Natural killer cell (primary cell): ENCODE measurements at regions not wholly inside any gene's neighbourhood (a gene's known extent, or its start where the extent isn't known, plus 50 kb on each side); places are given as distances from the start of the nearest gene placed in this dataset.

ENCODE experiments used
- ATAC-seq, 3 donors: fragments of 150-1000 bp in 2 of 3; fragments of 200-7000 bp in 1 of 3; cut with Tn5 transposase; 1 replicate in 1 of 3; 2 replicates in 2 of 3; pipeline ENCODE4 v1.10.0; 2021; ENCODE audit warnings: mild to moderate bottlenecking in 2 of 3, moderate library complexity in 2 of 3
- DNase-seq, 2 donors: peaks; one replicate each; pipeline versions ENCODE4 v3.0.0 to v3.0.0-alpha.2; 2013 to 2021; ENCODE audit warnings: mixed read lengths in 1 of 2
- H3K27ac ChIP-seq: one replicate; pipeline ENCODE4 v1.5.1; 2013; ENCODE audit warnings: mild to moderate bottlenecking, low read length
- H3K27me3 ChIP-seq: one replicate; pipeline ENCODE4 v1.6.1; 2013; ENCODE audit warnings: low read length; ENCODE audit not compliant: control insufficient read depth, insufficient read depth
- H3K36me3 ChIP-seq: one replicate; pipeline ENCODE4 v1.6.1; 2013; ENCODE audit warnings: low read length; ENCODE audit not compliant: control insufficient read depth, insufficient read depth
- H3K4me1 ChIP-seq: one replicate; pipeline ENCODE4 v1.6.1; 2013; ENCODE audit warnings: low read length; ENCODE audit not compliant: control insufficient read depth, insufficient read depth
- H3K4me3 ChIP-seq: one replicate; pipeline ENCODE4 v1.5.1; 2013; ENCODE audit warnings: low read length
- H3K9me3 ChIP-seq: one replicate; pipeline ENCODE4 v1.6.1; 2013; ENCODE audit warnings: low read length; ENCODE audit not compliant: control insufficient read depth, insufficient read depth
- H3K27ac Mint-ChIP-seq, 2 donors: one replicate each; pipeline ENCODE4 v1.8.0; 2022; ENCODE audit warnings: mild to moderate bottlenecking in 2 of 2, mixed read lengths in 2 of 2, moderate library complexity in 1 of 2
- H3K27me3 Mint-ChIP-seq, 2 donors: one replicate each; pipeline ENCODE4 v1.8.0; 2022; ENCODE audit warnings: low read depth in 2 of 2, mixed read lengths in 2 of 2
- H3K36me3 Mint-ChIP-seq: one replicate; pipeline ENCODE4 v1.8.0; 2022; ENCODE audit warnings: mixed read lengths
- H3K4me1 Mint-ChIP-seq, 2 donors: one replicate each; pipeline ENCODE4 v1.8.0; 2022; ENCODE audit warnings: mixed read lengths in 2 of 2
- H3K4me3 Mint-ChIP-seq: one replicate; pipeline ENCODE4 v1.8.0; 2022; ENCODE audit warnings: mild to moderate bottlenecking, moderate library complexity, mixed read lengths
- H3K9me3 Mint-ChIP-seq, 2 donors: one replicate each; pipeline ENCODE4 v1.8.0; 2022; ENCODE audit warnings: mixed read lengths in 2 of 2
- CTCF ChIP-seq: fragments of 200-600 bp; IDR thresholded peaks from one replicate; pipeline ENCODE4 v1.8.0; 2022; ENCODE audit warnings: antibody characterized with exemption
- WGBS: methylation state at CpG from one replicate; pipeline ENCODE4 v1.1.7; 2013; ENCODE audit warnings: missing lambda C conversion rate; ENCODE audit not compliant: insufficient coverage; 5-methylcytosine and 5-hydroxymethylcytosine counted together
- intact Hi-C: fragments of 100-400 bp; cut with micrococcal nuclease; formaldehyde crosslinking; loops from one replicate; pipeline ENCODE4 v1.14.2; 2022

GRCh38 chr9:134264169-134264568, 62.1 kb upstream of the RXRA start:
- Mint-ChIP-seq H3K4me1 (peaks cover 0 to 8% of the 10 kb centered on the region in 2 donors), H3K27ac (no peak overlapping the region), H3K27me3 (peaks cover 10 to 18% of the 10 kb centered on the region in 2 donors), H3K9me3 (no peaks in the 10 kb centered on the region), H3K4me3 (no peak overlapping the region), H3K36me3 (no peaks in the 10 kb centered on the region)
- intact Hi-C loops = no loop called here
- ATAC-seq (no peak), DNase-seq (no peak)
- TF ChIP-seq CTCF = no peak
- no peaks in the 10 kb centered on the region for H3K36me3 ChIP-seq
- peaks cover 24% of the 10 kb centered on the region for H3K4me1 ChIP-seq
- 67% methylated on average over 11 of the region's 11 CpGs for WGBS
- peaks cover 8% of the 10 kb centered on the region for H3K27me3 ChIP-seq
- no peaks in the 10 kb centered on the region for H3K9me3 ChIP-seq
- no peak overlapping the region for H3K27ac ChIP-seq
- no peak overlapping the region for H3K4me3 ChIP-seq

GRCh38 chr9:134265078-134265477, 61.2 kb upstream of the RXRA start:
- Mint-ChIP-seq H3K27me3 (peaks cover 10 to 23% of the 10 kb centered on the region in 2 donors), H3K36me3 (no peaks in the 10 kb centered on the region), H3K4me3 (no peak overlapping the region), H3K27ac (no peak overlapping the region), H3K4me1 (peaks cover 0 to 8% of the 10 kb centered on the region in 2 donors), H3K9me3 (no peaks in the 10 kb centered on the region)
- no peak for DNase-seq
- Histone ChIP-seq H3K4me3 (no peak overlapping the region), H3K4me1 (peaks cover 26% of the 10 kb centered on the region), H3K27ac (no peak overlapping the region), H3K9me3 (no peaks in the 10 kb centered on the region), H3K27me3 (peaks cover 8% of the 10 kb centered on the region), H3K36me3 (no peaks in the 10 kb centered on the region)
- no peak for TF ChIP-seq CTCF
- no peak for ATAC-seq
- WGBS = 88% methylated on average over 7 of the region's 7 CpGs
- intact Hi-C loops = no loop called here

GRCh38 chr9:134266418-134266817, 59.8 kb upstream of the RXRA start:
- Histone ChIP-seq H3K4me1 (peaks cover 26% of the 10 kb centered on the region), H3K4me3 (no peak overlapping the region), H3K36me3 (no peaks in the 10 kb centered on the region), H3K9me3 (no peaks in the 10 kb centered on the region), H3K27ac (no peak overlapping the region), H3K27me3 (peaks cover 8% of the 10 kb centered on the region)
- H3K27me3 Mint-ChIP-seq = peaks cover 10 to 24% of the 10 kb centered on the region in 2 donors
- ATAC-seq = no peak
- peaks cover 0 to 8% of the 10 kb centered on the region in 2 donors for H3K4me1 Mint-ChIP-seq
- H3K36me3 Mint-ChIP-seq = no peaks in the 10 kb centered on the region
- H3K27ac Mint-ChIP-seq = no peak overlapping the region
- no peaks in the 10 kb centered on the region for H3K9me3 Mint-ChIP-seq
- H3K4me3 Mint-ChIP-seq = no peak overlapping the region
- 91% methylated on average over 2 of the region's 2 CpGs for WGBS
- intact Hi-C loops = no loop called here
- DNase-seq = no peak
- no peak for TF ChIP-seq CTCF

- ATAC-seq (no peak), DNase-seq (no peak)
- H3K27me3 ChIP-seq = peaks cover 8% of the 10 kb centered on the region
- no peaks in the 10 kb centered on the region for H3K36me3 ChIP-seq
- WGBS = 78% methylated on average over 10 of the region's 11 CpGs
- no peak for TF ChIP-seq CTCF
- Mint-ChIP-seq H3K4me1 (peaks cover 0 to 8% of the 10 kb centered on the region in 2 donors), H3K36me3 (no peaks in the 10 kb centered on the region), H3K4me3 (no peak overlapping the region), H3K9me3 (no peaks in the 10 kb centered on the region), H3K27me3 (peaks cover 10 to 24% of the 10 kb centered on the region in 2 donors), H3K27ac (no peak overlapping the region)
- no peak overlapping the region for H3K4me3 ChIP-seq
- peaks cover 26% of the 10 kb centered on the region for H3K4me1 ChIP-seq
- intact Hi-C loops = no loop called here
- no peak overlapping the region for H3K27ac ChIP-seq
- H3K9me3 ChIP-seq = no peaks in the 10 kb centered on the region
Measured at GRCh38 chr9:134267305-134267880, 58.9 kb upstream of the RXRA start.
